WTC11 (cell line): ENCODE measurements at regions not wholly inside any gene's neighbourhood (a gene's known extent, or its start where the extent isn't known, plus 50 kb on each side); places are given as distances from the start of the nearest gene placed in this dataset.
"Not testable (repeated sequence)": the region's sequence is repeated elsewhere in the genome, so short reads cannot be mapped to it uniquely, and the experiment has no call there.

Source experiments
- ATAC-seq: fragments of 200-7000 bp; cut with Tn5 transposase; 2 replicates; pipeline ENCODE4 v1.10.0; 2021; ENCODE audit warnings: mild to moderate bottlenecking, moderate library complexity
- CTCF ChIA-PET: fragments of 300-600 bp; sonication (Branson Sonifier 250); formaldehyde crosslinking; loops from one replicate; lab custom pipeline; 2021; ENCODE audit warnings: antibody characterized with exemption; lab: Charles Lee
- POLR2A ChIA-PET: fragments of 350-600 bp; sonication (Branson Sonifier 250); formaldehyde crosslinking; loops from one replicate; lab custom pipeline; 2021; ENCODE audit warnings: antibody characterized with exemption; lab: Charles Lee
- DNase-seq: peaks from one replicate; pipeline ENCODE4 v3.0.0; 2021; ENCODE audit warnings: low spot score
- H3K27ac Mint-ChIP-seq: 2 replicates; pipeline ENCODE4 v1.8.0; 2021; ENCODE audit warnings: mixed read lengths
- H3K27me3 Mint-ChIP-seq: 2 replicates; pipeline ENCODE4 v1.8.0; 2021; ENCODE audit warnings: low read depth, mild to moderate bottlenecking, moderate library complexity, mixed read lengths
- H3K36me3 Mint-ChIP-seq: 2 replicates; pipeline ENCODE4 v1.8.0; 2021; ENCODE audit warnings: mixed read lengths
- H3K4me1 Mint-ChIP-seq: 2 replicates; pipeline ENCODE4 v1.8.0; 2022; ENCODE audit warnings: mixed read lengths
- H3K4me3 Mint-ChIP-seq: 2 replicates; pipeline ENCODE4 v1.8.0; 2021; ENCODE audit warnings: mild to moderate bottlenecking, moderate library complexity, mixed read lengths
- H3K9me3 Mint-ChIP-seq: 2 replicates; pipeline ENCODE4 v1.8.0; 2021; ENCODE audit warnings: mixed read lengths
- CREM ChIP-seq: sonication (generic); formaldehyde crosslinking; IDR thresholded peaks from 2 replicates; pipeline ENCODE4 v1.8.1; 2022; ENCODE audit warnings: mild to moderate bottlenecking, missing genetic modification reagents, moderate library complexity
- HMGA2 ChIP-seq: fragments of 250-450 bp; sonication (Bioruptor Pico); IDR thresholded peaks from 2 replicates; pipeline ENCODE4 v1.4.0; 2021; ENCODE audit warnings: mild to moderate bottlenecking, moderate library complexity
- JUN ChIP-seq: sonication (generic); formaldehyde crosslinking; IDR thresholded peaks from 2 replicates; pipeline ENCODE4 v1.8.0; 2023; ENCODE audit warnings: mild to moderate bottlenecking, missing genetic modification reagents
- MXD4 ChIP-seq: fragments of 250-450 bp; sonication (Bioruptor Pico); IDR thresholded peaks from 2 replicates; pipeline ENCODE4 v1.8.0; 2021; ENCODE audit warnings: mild to moderate bottlenecking, moderate library complexity, borderline replicate concordance
- NFYB ChIP-seq: sonication (generic); formaldehyde crosslinking; conservative IDR thresholded peaks from 2 replicates; pipeline ENCODE4 v1.8.0; 2022; ENCODE audit warnings: low read depth, missing genetic modification reagents
- NR1H2 ChIP-seq: sonication (generic); formaldehyde crosslinking; IDR thresholded peaks from 2 replicates; pipeline ENCODE4 v1.9.0; 2021; ENCODE audit warnings: mild to moderate bottlenecking, moderate library complexity, missing genetic modification reagents
- RELA ChIP-seq: sonication (generic); formaldehyde crosslinking; IDR thresholded peaks from 2 replicates; pipeline ENCODE4 v1.8.1; 2022; ENCODE audit warnings: missing genetic modification reagents, mild to moderate bottlenecking, borderline replicate concordance
- RORB ChIP-seq: fragments of 250-450 bp; sonication (Bioruptor Pico); IDR thresholded peaks from 2 replicates; pipeline ENCODE4 v1.9.0; 2021; ENCODE audit warnings: mild to moderate bottlenecking
- SMAD3 ChIP-seq: sonication (generic); formaldehyde crosslinking; IDR thresholded peaks from 2 replicates; pipeline ENCODE4 v1.8.0; 2022; ENCODE audit warnings: missing genetic modification reagents, mild to moderate bottlenecking, borderline replicate concordance
- SP1 ChIP-seq: sonication (generic); formaldehyde crosslinking; conservative IDR thresholded peaks from 2 replicates; pipeline ENCODE4 v1.8.1; 2022; ENCODE audit warnings: missing genetic modification reagents
- ZNF219 ChIP-seq: sonication (generic); formaldehyde crosslinking; IDR thresholded peaks from 2 replicates; pipeline ENCODE4 v1.8.0; 2023; ENCODE audit warnings: missing genetic modification reagents, mild to moderate bottlenecking, borderline replicate concordance
- ZNF416 ChIP-seq: fragments of 250-450 bp; sonication (Bioruptor Pico); IDR thresholded peaks from 2 replicates; pipeline ENCODE4 v1.9.0; 2021; ENCODE audit warnings: mild to moderate bottlenecking, inconsistent platforms
- ZNF423 ChIP-seq: fragments of 250-450 bp; sonication (Bioruptor Pico); IDR thresholded peaks from 2 replicates; pipeline ENCODE4 v2.1.2; 2022; ENCODE audit warnings: mild to moderate bottlenecking, moderate library complexity
- TF ChIP-seq, protein P1 (sequence below): sonication (generic); formaldehyde crosslinking; IDR thresholded peaks from 2 replicates; pipeline ENCODE4 v1.8.0; 2023; ENCODE audit warnings: missing genetic modification reagents, mild to moderate bottlenecking, borderline replicate concordance
- TF ChIP-seq, protein P2 (sequence below): sonication (generic); formaldehyde crosslinking; conservative IDR thresholded peaks from 2 replicates; pipeline ENCODE4 v1.8.1; 2022; ENCODE audit warnings: mild to moderate bottlenecking, missing genetic modification reagents
- TF ChIP-seq, protein P3 (sequence below): fragments of 250-450 bp; sonication (Bioruptor Pico); IDR thresholded peaks from 2 replicates; pipeline ENCODE4 v1.9.0; 2021; ENCODE audit warnings: moderate library complexity, mild to moderate bottlenecking, inconsistent platforms, borderline replicate concordance
- TF ChIP-seq, protein P4 (sequence below): sonication (generic); formaldehyde crosslinking; IDR thresholded peaks from 2 replicates; pipeline ENCODE4 v1.8.0; 2022; ENCODE audit warnings: mild to moderate bottlenecking, missing genetic modification reagents
- TF ChIP-seq, protein P5 (sequence below): fragments of 200-600 bp; IDR thresholded peaks from 2 replicates; pipeline ENCODE4 v1.8.0; 2022; ENCODE audit warnings: antibody characterized with exemption

DNA sequence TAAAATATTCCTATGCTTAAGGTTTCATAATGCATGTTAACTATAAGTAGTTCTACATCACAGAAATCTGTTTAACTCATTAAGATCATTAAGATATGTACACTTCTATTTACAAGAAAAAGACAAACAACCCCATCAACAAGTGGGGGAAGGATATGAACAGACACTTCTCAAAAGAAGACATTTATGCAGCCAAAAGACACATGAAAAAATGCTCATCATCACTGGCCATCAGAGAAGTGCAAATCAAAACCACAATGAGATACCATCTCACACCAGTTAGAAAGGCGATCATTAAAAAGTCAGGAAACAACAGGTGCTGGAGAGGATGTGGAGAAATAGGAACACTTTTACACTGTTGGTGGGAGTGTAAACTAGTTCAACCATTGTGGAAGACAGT, 1084.3 kb downstream of the GATA3 start:
- H3K4me1 Mint-ChIP-seq, H3K27ac Mint-ChIP-seq, H3K27me3 Mint-ChIP-seq, CTCF ChIA-PET, ATAC-seq, POLR2A ChIA-PET, H3K4me3 Mint-ChIP-seq, H3K9me3 Mint-ChIP-seq, H3K36me3 Mint-ChIP-seq, DNase-seq: not testable (repeated sequence)

DNA sequence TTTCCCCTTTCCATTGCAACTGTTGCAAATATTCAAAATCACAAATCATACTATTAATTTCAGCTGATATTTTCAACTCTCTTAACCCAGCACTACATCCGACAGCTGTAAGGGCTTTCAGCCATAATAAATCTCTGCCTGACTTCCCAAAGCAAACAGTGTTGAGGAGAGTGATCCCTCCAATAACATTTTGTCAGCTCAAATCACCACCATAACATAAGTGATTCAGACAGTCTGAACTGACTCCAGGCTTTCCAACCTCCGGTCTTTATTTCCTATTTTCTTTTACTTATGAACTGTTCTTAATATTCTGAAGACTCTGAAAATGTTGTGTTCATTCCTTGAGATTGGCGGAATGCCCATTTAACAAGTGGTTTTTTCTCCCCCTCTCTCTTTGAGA, 1085.9 kb downstream of the GATA3 start:
- no peak for ATAC-seq
- Mint-ChIP-seq H3K9me3 (no peaks in the 10 kb centered on the region), H3K27me3 (peaks cover 9% of the 10 kb centered on the region), H3K4me3 (no peak overlapping the region), H3K36me3 (no peaks in the 10 kb centered on the region), H3K4me1 (no peaks in the 10 kb centered on the region), H3K27ac (no peak overlapping the region)
- DNase-seq: no peak
- POLR2A ChIA-PET: no interaction called here
- TF ChIP-seq, protein P1, sequence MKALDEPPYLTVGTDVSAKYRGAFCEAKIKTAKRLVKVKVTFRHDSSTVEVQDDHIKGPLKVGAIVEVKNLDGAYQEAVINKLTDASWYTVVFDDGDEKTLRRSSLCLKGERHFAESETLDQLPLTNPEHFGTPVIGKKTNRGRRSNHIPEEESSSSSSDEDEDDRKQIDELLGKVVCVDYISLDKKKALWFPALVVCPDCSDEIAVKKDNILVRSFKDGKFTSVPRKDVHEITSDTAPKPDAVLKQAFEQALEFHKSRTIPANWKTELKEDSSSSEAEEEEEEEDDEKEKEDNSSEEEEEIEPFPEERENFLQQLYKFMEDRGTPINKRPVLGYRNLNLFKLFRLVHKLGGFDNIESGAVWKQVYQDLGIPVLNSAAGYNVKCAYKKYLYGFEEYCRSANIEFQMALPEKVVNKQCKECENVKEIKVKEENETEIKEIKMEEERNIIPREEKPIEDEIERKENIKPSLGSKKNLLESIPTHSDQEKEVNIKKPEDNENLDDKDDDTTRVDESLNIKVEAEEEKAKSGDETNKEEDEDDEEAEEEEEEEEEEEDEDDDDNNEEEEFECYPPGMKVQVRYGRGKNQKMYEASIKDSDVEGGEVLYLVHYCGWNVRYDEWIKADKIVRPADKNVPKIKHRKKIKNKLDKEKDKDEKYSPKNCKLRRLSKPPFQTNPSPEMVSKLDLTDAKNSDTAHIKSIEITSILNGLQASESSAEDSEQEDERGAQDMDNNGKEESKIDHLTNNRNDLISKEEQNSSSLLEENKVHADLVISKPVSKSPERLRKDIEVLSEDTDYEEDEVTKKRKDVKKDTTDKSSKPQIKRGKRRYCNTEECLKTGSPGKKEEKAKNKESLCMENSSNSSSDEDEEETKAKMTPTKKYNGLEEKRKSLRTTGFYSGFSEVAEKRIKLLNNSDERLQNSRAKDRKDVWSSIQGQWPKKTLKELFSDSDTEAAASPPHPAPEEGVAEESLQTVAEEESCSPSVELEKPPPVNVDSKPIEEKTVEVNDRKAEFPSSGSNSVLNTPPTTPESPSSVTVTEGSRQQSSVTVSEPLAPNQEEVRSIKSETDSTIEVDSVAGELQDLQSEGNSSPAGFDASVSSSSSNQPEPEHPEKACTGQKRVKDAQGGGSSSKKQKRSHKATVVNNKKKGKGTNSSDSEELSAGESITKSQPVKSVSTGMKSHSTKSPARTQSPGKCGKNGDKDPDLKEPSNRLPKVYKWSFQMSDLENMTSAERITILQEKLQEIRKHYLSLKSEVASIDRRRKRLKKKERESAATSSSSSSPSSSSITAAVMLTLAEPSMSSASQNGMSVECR (CRISPR knock-in tag): no peak
- TF ChIP-seq HMGA2 (CRISPR knock-in tag) (no peak), ZNF219 (no peak), ZNF423 (CRISPR knock-in tag) (no peak), JUN (CRISPR knock-in tag) (no peak), SP1 (CRISPR knock-in tag) (no peak), CREM (no peak), MXD4 (CRISPR knock-in tag) (no peak), ZNF416 (CRISPR knock-in tag) (no peak), NFYB (no peak), NR1H2 (CRISPR knock-in tag) (no peak), RORB (CRISPR knock-in tag) (no peak), RELA (CRISPR knock-in tag) (no peak), SMAD3 (no peak)
- TF ChIP-seq, protein P2, sequence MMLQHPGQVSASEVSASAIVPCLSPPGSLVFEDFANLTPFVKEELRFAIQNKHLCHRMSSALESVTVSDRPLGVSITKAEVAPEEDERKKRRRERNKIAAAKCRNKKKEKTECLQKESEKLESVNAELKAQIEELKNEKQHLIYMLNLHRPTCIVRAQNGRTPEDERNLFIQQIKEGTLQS: no peak
- TF ChIP-seq, protein P3, sequence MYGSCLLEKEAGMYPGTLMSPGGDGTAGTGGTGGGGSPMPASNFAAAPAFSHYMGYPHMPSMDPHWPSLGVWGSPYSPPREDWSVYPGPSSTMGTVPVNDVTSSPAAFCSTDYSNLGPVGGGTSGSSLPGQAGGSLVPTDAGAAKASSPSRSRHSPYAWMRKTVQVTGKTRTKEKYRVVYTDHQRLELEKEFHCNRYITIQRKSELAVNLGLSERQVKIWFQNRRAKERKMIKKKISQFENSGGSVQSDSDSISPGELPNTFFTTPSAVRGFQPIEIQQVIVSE (CRISPR knock-in tag): no peak
- TF ChIP-seq, protein P4, sequence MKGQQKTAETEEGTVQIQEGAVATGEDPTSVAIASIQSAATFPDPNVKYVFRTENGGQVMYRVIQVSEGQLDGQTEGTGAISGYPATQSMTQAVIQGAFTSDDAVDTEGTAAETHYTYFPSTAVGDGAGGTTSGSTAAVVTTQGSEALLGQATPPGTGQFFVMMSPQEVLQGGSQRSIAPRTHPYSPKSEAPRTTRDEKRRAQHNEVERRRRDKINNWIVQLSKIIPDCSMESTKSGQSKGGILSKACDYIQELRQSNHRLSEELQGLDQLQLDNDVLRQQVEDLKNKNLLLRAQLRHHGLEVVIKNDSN (CRISPR knock-in tag): no peak
- CTCF ChIA-PET: no interaction called here

DNA sequence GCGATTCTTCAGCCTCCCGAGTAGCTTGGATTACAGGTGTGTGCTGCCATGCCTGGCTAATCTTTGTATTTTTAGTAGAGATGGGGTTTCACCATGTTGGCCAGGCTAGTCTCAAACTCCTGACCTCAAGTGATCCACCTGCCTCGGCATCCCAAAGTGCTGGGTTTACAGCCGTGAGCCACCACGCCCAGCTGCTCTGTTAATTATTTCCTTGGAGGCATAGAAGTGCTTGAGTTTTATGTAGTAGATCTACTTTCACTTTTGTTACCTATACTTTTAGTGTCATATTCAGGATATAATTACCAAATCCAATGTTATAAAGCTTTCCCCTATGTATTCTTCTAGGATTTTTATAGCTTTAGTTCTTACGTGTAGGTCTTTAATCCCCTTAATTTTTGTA, 1093.0 kb downstream of the GATA3 start:
- Mint-ChIP-seq H3K4me3 (no peak overlapping the region), H3K4me1 (no peaks in the 10 kb centered on the region), H3K27ac (no peak overlapping the region), H3K9me3 (no peaks in the 10 kb centered on the region), H3K27me3 (peaks cover 6% of the 10 kb centered on the region; the same call in 1 of the 2 replicates), H3K36me3 (no peaks in the 10 kb centered on the region)
- POLR2A ChIA-PET: interaction anchor here (0.7 kb wide), 1 partner anchor 23 kb away, joined by 3 read pairs; no protein-coding TSS in a partner anchor
- ATAC-seq (no peak), DNase-seq (no peak)
- TF ChIP-seq, protein P5, sequence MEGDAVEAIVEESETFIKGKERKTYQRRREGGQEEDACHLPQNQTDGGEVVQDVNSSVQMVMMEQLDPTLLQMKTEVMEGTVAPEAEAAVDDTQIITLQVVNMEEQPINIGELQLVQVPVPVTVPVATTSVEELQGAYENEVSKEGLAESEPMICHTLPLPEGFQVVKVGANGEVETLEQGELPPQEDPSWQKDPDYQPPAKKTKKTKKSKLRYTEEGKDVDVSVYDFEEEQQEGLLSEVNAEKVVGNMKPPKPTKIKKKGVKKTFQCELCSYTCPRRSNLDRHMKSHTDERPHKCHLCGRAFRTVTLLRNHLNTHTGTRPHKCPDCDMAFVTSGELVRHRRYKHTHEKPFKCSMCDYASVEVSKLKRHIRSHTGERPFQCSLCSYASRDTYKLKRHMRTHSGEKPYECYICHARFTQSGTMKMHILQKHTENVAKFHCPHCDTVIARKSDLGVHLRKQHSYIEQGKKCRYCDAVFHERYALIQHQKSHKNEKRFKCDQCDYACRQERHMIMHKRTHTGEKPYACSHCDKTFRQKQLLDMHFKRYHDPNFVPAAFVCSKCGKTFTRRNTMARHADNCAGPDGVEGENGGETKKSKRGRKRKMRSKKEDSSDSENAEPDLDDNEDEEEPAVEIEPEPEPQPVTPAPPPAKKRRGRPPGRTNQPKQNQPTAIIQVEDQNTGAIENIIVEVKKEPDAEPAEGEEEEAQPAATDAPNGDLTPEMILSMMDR: no peak
- CTCF ChIA-PET: no interaction called here
